Adipocyte (in vitro differentiated cells): ENCODE measurements at regions not wholly inside any gene's neighbourhood (a gene's known extent, or its start where the extent isn't known, plus 50 kb on each side); places are given as distances from the start of the nearest gene placed in this dataset.
A peak's percentile ranks its signal among the peaks of the same experiment; 100 is the strongest.
"Not testable (repeated sequence)": the region's sequence is repeated elsewhere in the genome, so short reads cannot be mapped to it uniquely, and the experiment has no call there.

ENCODE experiments used
- DNase-seq: peaks from one replicate; pipeline ENCODE4 v3.0.0-alpha.2; 2015; ENCODE audit warnings: low read depth
- H3K27me3 ChIP-seq: replicated peaks from 2 replicates; pipeline ENCODE4 v1.7.0; 2013; ENCODE audit warnings: mild to moderate bottlenecking, low read length, moderate library complexity; ENCODE audit not compliant: control insufficient read depth, insufficient read depth
- H3K36me3 ChIP-seq: 2 replicates; pipeline ENCODE4 v1.7.0; 2013; ENCODE audit warnings: low read length, mild to moderate bottlenecking, moderate library complexity; ENCODE audit not compliant: control insufficient read depth, insufficient read depth, severe bottlenecking
- H3K4me1 ChIP-seq: 2 replicates; pipeline ENCODE4 v1.7.0; 2013; ENCODE audit warnings: mild to moderate bottlenecking, low read length, moderate library complexity; ENCODE audit not compliant: control insufficient read depth, insufficient read depth
- H3K4me3 ChIP-seq: 2 replicates; pipeline ENCODE4 v1.7.0; 2013; ENCODE audit warnings: mild to moderate bottlenecking, low read length, moderate library complexity
- H3K9ac ChIP-seq: 2 replicates; pipeline ENCODE4 v1.7.0; 2013; ENCODE audit warnings: mild to moderate bottlenecking, low read length, moderate library complexity
- H3K9me3 ChIP-seq: 2 replicates; pipeline ENCODE4 v1.7.0; 2013; ENCODE audit warnings: mild to moderate bottlenecking, low read length, moderate library complexity; ENCODE audit not compliant: control insufficient read depth

GRCh38 chr17:71104225-71104624 lies 934.9 kb downstream of the KCNJ2 start:
- no peaks in the 10 kb centered on the region for H3K9me3 ChIP-seq
- no peak overlapping the region for H3K9ac ChIP-seq
- DNase-seq: no peak
- H3K4me1 ChIP-seq: peaks cover 22% of the 10 kb centered on the region
- no peak overlapping the region for H3K4me3 ChIP-seq
- no peaks in the 10 kb centered on the region for H3K27me3 ChIP-seq
- H3K36me3 ChIP-seq: no peaks in the 10 kb centered on the region

GRCh38 chr17:71106056-71106455 lies 936.7 kb downstream of the KCNJ2 start:
- H3K9me3 ChIP-seq, H3K4me3 ChIP-seq, H3K36me3 ChIP-seq, DNase-seq, H3K9ac ChIP-seq, H3K27me3 ChIP-seq: not testable (repeated sequence)
- H3K4me1 ChIP-seq: peaks cover 20% of the 10 kb centered on the region

- Histone ChIP-seq H3K27me3 (no peaks in the 10 kb centered on the region), H3K4me1 (peaks cover 20% of the 10 kb centered on the region), H3K36me3 (no peaks in the 10 kb centered on the region), H3K4me3 (no peak overlapping the region), H3K9ac (no peak overlapping the region), H3K9me3 (no peaks in the 10 kb centered on the region)
- DNase-seq: no peak
These were observed 937.8 kb downstream of the KCNJ2 start for GRCh38 chr17:71107136-71107535.

DNA sequence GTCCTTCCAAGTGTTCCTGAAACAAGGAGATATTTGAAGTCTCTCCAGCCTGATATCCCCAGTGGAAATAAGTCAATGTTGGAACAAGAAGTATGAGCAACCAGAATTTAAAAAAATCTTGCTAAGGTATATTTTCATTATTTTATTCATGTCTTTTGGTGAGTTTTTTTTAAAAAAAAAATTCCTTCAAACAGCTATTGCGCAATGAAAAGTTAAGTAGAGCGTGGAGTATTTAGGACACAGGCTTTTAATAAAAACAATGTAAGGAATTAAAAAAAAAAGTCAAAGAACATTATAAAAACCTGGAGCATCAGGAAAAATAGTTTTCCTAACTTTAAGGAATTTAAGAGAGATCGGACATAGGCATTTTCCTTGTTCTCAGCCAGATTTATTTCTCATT lies 940.4 kb downstream of the KCNJ2 start:
- DNase-seq: no peak
- H3K4me3 ChIP-seq: no peak overlapping the region
- H3K4me1 ChIP-seq: peaks cover 20% of the 10 kb centered on the region
- H3K9ac ChIP-seq: no peak overlapping the region
- H3K36me3 ChIP-seq: no peaks in the 10 kb centered on the region
- no peaks in the 10 kb centered on the region for H3K27me3 ChIP-seq
- H3K9me3 ChIP-seq: no peaks in the 10 kb centered on the region

GRCh38 chr17:71110326-71110725 lies 941.0 kb downstream of the KCNJ2 start:
- Histone ChIP-seq H3K9me3 (no peaks in the 10 kb centered on the region), H3K9ac (no peak overlapping the region), H3K36me3 (no peaks in the 10 kb centered on the region), H3K4me3 (no peak overlapping the region), H3K4me1 (peaks cover 24% of the 10 kb centered on the region), H3K27me3 (no peaks in the 10 kb centered on the region)
- DNase-seq: no peak

GRCh38 chr17:71111460-71111859 lies 942.1 kb downstream of the KCNJ2 start:
- H3K9me3 ChIP-seq: no peaks in the 10 kb centered on the region
- DNase-seq: no peak
- H3K27me3 ChIP-seq: no peaks in the 10 kb centered on the region
- peaks cover 31% of the 10 kb centered on the region for H3K4me1 ChIP-seq
- no peak overlapping the region for H3K4me3 ChIP-seq
- no peak overlapping the region for H3K9ac ChIP-seq
- H3K36me3 ChIP-seq: no peaks in the 10 kb centered on the region

DNA sequence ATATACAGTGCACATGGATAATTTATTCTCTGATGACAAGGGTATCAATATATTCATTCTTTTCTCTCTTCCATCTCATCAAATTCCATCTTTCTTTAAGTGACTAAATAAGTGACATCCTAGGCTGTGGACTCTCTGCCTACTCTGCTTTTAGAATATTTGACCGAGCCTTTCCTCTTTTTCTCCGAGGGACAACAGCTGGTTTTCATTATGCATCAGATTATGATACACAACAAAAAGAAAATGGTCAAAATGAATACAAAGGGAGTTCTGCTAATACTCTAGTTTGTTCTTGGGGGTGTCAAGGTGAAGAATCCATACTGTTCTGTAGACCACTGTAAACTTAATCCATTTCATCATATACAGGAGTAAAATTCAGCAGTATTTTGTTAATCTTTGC lies 942.6 kb downstream of the KCNJ2 start:
- peaks cover 26% of the 10 kb centered on the region for H3K4me1 ChIP-seq
- H3K9ac ChIP-seq: no peak overlapping the region
- DNase-seq: no peak
- no peaks in the 10 kb centered on the region for H3K36me3 ChIP-seq
- no peaks in the 10 kb centered on the region for H3K9me3 ChIP-seq
- H3K4me3 ChIP-seq: no peak overlapping the region
- H3K27me3 ChIP-seq: no peaks in the 10 kb centered on the region

- no peaks in the 10 kb centered on the region for H3K36me3 ChIP-seq
- H3K27me3 ChIP-seq: no peaks in the 10 kb centered on the region
- no peaks in the 10 kb centered on the region for H3K9me3 ChIP-seq
- H3K4me1 ChIP-seq: peaks cover 15% of the 10 kb centered on the region
- H3K9ac ChIP-seq: no peak overlapping the region
- no peak overlapping the region for H3K4me3 ChIP-seq
- no peak for DNase-seq
These were observed 944.0 kb downstream of the KCNJ2 start for GRCh38 chr17:71113347-71113746.

- Histone ChIP-seq H3K36me3 (no peaks in the 10 kb centered on the region), H3K4me3 (no peak overlapping the region), H3K4me1 (peaks cover 12% of the 10 kb centered on the region), H3K9ac (no peak overlapping the region), H3K9me3 (no peaks in the 10 kb centered on the region), H3K27me3 (no peaks in the 10 kb centered on the region)
- no peak for DNase-seq
These were observed 945.8 kb downstream of the KCNJ2 start for GRCh38 chr17:71114911-71115668.

GRCh38 chr17:71115669-71115972 lies 946.3 kb downstream of the KCNJ2 start:
- peaks cover 12% of the 10 kb centered on the region for H3K4me1 ChIP-seq
- no peaks in the 10 kb centered on the region for H3K36me3 ChIP-seq
- H3K27me3 ChIP-seq: no peaks in the 10 kb centered on the region
- H3K9me3 ChIP-seq: no peaks in the 10 kb centered on the region
- no peak overlapping the region for H3K9ac ChIP-seq
- no peak for DNase-seq
- no peak overlapping the region for H3K4me3 ChIP-seq

- Histone ChIP-seq H3K36me3 (no peaks in the 10 kb centered on the region), H3K27me3 (no peaks in the 10 kb centered on the region), H3K4me1 (peaks cover 12% of the 10 kb centered on the region), H3K4me3 (no peak overlapping the region), H3K9me3 (peaks cover 3% of the 10 kb centered on the region), H3K9ac (no peak overlapping the region)
- no peak for DNase-seq
These were observed 948.1 kb downstream of the KCNJ2 start for GRCh38 chr17:71117466-71117865.

GRCh38 chr17:71118039-71118438 lies 948.7 kb downstream of the KCNJ2 start:
- Histone ChIP-seq H3K4me3 (no peak overlapping the region), H3K27me3 (no peaks in the 10 kb centered on the region), H3K9me3 (peaks cover 3% of the 10 kb centered on the region), H3K4me1 (peaks cover 12% of the 10 kb centered on the region), H3K9ac (no peak overlapping the region), H3K36me3 (no peaks in the 10 kb centered on the region)
- peak; percentile 0 for DNase-seq
